HUES48 (cell line): ENCODE measurements at regions not wholly inside any gene's neighbourhood (a gene's known extent, or its start where the extent isn't known, plus 50 kb on each side); places are given as distances from the start of the nearest gene placed in this dataset.

Experiments used
- H3K27ac ChIP-seq: one replicate; pipeline ENCODE4 v1.7.0; 2013; ENCODE audit warnings: low read depth, low read length, inconsistent platforms
- H3K27me3 ChIP-seq: 2 replicates; pipeline ENCODE4 v1.6.1; 2013; ENCODE audit warnings: mild to moderate bottlenecking, low read length; ENCODE audit not compliant: control insufficient read depth, insufficient read depth
- H3K36me3 ChIP-seq: 2 replicates; pipeline ENCODE4 v1.6.1; 2013; ENCODE audit warnings: low read length; ENCODE audit not compliant: control insufficient read depth, insufficient read depth
- H3K4me1 ChIP-seq: 2 replicates; pipeline ENCODE4 v1.6.1; 2013; ENCODE audit warnings: mild to moderate bottlenecking, low read length; ENCODE audit not compliant: control insufficient read depth, insufficient read depth
- H3K4me3 ChIP-seq: 2 replicates; pipeline ENCODE4 v1.5.1; 2013; ENCODE audit warnings: mild to moderate bottlenecking, low read depth, low read length
- H3K9ac ChIP-seq: 2 replicates; pipeline ENCODE4 v1.6.1; 2013; ENCODE audit warnings: mild to moderate bottlenecking, low read depth, low read length, moderate library complexity
- H3K9me3 ChIP-seq: 2 replicates; pipeline ENCODE4 v1.6.1; 2013; ENCODE audit warnings: low read length; ENCODE audit not compliant: control insufficient read depth, insufficient read depth

DNA sequence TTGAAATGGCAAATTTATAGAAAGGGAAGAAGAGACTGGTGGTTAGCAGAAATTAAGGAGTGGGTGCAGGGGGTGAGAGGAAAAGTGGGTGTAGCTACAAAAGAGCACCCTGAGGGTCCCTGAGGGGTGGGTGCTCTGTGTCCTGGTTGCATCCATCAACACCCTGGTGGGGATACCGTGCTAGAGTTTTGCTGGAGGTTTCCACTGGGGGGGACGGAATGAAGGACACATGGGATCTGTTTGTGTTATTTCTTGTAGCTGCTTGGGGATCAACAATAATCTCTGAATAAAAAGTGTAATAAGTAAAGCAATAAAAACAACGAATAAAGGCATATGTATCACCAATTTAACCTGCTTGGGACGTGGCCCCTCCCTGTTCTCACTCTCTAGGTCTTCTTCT lies 175.3 kb downstream of the KIF26A start:
- Histone ChIP-seq H3K27ac (no peak overlapping the region), H3K4me3 (no peak overlapping the region), H3K27me3 (no peaks in the 10 kb centered on the region), H3K9ac (no peak overlapping the region), H3K4me1 (no peaks in the 10 kb centered on the region), H3K36me3 (no peaks in the 10 kb centered on the region), H3K9me3 (peaks cover 3% of the 10 kb centered on the region; the same call in 1 of the 2 replicates)

DNA sequence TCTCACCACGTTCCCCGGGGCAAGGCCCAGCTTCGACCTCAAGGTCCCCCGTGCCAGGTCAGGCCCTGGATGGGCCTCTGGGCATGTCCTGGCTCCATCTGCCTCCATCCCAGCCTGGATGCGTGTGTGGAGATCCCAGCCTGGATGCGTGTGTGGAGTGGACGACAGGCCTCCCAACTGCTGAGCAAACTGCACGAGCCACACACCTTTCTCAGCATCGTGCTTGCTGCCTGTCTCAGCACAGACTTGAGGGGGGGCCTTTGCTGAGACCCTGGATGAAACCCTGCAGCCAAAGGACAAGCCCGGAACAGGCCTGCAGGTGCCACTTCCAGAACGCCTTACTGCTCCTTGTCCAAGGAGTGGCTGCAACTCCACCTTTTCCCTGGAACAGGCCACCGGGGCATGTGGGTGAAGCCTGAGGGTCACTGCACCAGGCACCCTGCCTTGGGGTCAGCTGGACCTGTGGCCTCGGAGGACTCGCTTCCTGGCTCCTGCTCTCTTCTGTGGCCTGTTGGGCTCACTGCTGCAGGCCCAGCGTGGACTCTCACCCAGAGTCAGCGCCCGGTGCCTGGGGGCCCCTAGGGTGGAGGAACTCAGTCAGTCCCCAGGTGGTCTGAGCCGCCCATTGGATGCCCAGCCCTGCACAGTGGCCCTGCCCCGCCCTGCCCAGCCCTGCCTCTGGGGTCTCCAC lies 176.0 kb downstream of the KIF26A start:
- Histone ChIP-seq H3K27ac (no peak overlapping the region), H3K27me3 (no peaks in the 10 kb centered on the region), H3K9me3 (peaks cover 3% of the 10 kb centered on the region; the same call in 1 of the 2 replicates), H3K9ac (no peak overlapping the region), H3K4me1 (no peaks in the 10 kb centered on the region), H3K36me3 (no peaks in the 10 kb centered on the region), H3K4me3 (no peak overlapping the region)

DNA sequence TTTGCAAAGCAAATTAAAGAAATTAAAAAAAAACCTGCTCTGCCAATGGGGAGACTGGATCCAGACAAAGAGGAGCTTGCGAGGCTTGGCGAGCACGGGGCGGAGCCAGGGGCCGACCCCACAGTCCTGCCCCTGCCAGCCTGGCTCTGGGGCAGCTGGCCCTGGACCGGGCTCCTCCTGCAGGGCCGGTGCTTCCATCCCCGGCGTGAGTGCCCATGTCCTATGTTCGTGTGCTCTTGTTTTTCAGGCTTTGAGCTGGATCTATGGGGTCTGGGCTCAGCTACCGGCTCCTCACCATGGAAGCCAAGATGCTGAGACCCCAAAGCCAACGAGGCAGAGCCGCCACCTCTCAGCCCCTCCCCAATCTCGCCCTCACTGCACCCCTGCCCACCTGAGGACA lies 176.8 kb downstream of the KIF26A start:
- Histone ChIP-seq H3K4me1 (no peaks in the 10 kb centered on the region), H3K9me3 (peaks cover 3% of the 10 kb centered on the region; the same call in 1 of the 2 replicates), H3K9ac (no peak overlapping the region), H3K27me3 (no peaks in the 10 kb centered on the region), H3K36me3 (no peaks in the 10 kb centered on the region), H3K27ac (no peak overlapping the region), H3K4me3 (no peak overlapping the region)

DNA sequence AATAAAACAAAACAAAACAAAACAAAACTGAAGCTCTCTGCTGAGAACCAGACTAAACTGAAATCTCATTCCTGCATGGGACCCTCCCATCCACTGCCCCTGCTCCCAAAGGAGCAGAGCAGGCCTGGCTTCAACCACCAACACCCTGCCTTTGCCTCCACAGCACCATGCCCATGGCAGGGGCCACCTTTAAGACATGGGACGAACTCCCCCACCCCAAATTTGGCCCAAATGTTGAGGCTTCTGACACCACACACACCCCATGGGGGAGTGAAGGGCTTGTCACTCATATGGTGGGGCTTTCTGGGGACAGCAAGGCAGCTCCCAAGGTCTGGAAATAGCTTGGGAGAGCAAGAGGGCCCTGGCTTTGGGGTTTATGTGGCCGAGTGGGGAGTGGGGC lies 177.2 kb downstream of the KIF26A start:
- Histone ChIP-seq H3K27ac (no peak overlapping the region), H3K36me3 (no peaks in the 10 kb centered on the region), H3K4me1 (no peaks in the 10 kb centered on the region), H3K9me3 (peaks cover 3% of the 10 kb centered on the region; the same call in 1 of the 2 replicates), H3K4me3 (no peak overlapping the region), H3K9ac (no peak overlapping the region), H3K27me3 (no peaks in the 10 kb centered on the region)

DNA sequence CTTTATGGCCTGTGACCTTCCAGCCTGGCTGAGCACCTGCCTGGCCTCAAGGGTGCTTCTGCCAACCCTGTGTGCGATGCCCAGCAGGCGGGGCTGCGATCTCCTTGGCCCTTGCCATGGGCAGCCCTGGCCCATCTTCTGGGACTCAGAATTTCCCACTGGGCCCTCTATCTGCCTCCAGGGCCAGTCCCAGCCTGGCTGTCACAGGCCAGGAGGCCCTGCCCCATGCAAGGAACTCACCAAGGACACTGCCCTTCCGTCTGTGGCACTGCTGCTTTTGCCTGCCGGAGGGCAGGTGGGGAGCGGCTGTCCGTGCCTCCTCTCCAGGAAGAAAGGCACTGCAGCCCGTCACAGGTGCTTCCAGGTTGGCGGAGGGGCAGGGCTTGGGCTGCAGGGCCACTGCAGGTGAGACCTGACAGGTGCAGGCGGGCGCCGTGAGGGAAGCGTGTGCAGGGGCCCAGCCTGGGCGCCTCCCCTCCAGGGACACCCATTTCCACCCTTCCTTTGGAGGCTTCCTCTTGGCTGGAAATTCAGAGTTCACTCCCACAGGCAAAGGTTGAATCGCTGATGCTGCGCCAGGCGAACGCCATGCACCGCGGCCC lies 177.8 kb downstream of the KIF26A start:
- no peaks in the 10 kb centered on the region for H3K4me1 ChIP-seq
- no peaks in the 10 kb centered on the region for H3K27me3 ChIP-seq

DNA sequence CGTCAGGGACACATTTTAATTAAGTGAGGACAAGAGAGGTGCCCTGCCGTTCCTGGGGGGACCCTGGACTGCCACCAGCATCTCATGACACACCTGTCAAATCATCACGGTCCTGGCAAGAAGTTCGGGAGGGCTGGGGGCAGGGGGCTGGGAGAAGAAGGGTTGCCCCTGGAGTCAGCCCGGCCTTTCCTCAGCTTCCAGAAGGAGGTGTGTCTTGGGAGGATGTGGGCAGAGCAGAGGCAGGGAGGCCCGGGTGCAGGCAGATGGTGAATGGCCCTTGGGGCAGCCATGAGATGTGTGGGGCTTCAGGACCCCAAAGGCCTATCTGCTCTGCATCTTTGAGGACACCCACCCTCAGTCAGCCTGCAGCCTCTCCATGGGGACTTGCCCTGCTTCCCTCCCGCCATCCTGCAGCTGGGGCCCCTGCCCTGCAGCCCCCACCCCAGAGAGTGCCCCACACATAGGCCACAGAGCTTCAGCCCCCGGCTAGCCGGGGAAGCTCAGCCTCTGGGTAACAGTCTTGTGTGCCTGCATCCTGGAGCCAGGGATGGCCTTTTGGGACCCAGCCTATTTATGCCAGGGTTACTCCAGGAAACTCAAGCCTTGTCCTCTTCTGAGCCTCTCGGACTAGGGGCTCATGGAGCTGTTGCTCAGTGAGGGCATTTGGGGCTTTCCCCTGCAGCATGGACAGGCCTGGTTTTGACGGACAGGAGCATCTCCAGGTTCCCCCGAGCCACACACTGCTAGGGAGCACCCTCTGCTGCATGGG lies 178.5 kb downstream of the KIF26A start:
- Histone ChIP-seq H3K27me3 (no peaks in the 10 kb centered on the region), H3K4me1 (no peaks in the 10 kb centered on the region), H3K36me3 (no peaks in the 10 kb centered on the region), H3K9me3 (peaks cover 2% of the 10 kb centered on the region; the same call in 1 of the 2 replicates), H3K9ac (no peak overlapping the region), H3K4me3 (no peak overlapping the region), H3K27ac (no peak overlapping the region)

More for the DNA sequence above, 177.8 kb downstream of the KIF26A start:
- no peak overlapping the region for H3K9ac ChIP-seq
- H3K4me3 ChIP-seq = no peak overlapping the region
- no peak overlapping the region for H3K27ac ChIP-seq
- no peaks in the 10 kb centered on the region for H3K36me3 ChIP-seq
- peaks cover 3% of the 10 kb centered on the region; the same call in 1 of the 2 replicates for H3K9me3 ChIP-seq

DNA sequence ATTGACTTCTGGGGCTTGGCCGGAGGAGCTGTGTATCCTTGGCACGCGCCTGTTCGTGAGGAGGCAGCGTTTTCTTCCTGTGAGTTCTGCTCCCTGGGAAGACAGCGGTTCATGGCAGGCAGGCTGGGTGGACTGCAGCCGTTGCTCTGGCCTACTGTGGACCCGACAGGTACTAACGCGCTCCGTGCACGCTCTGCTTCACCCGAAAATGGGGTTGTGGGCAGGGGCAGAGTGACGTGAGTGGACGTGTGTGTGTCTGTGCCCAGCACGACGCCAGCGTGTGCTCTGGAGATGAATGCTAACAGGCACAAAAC lies 179.1 kb downstream of the KIF26A start:
- no peaks in the 10 kb centered on the region; the same call in 1 of the 2 replicates for H3K9me3 ChIP-seq
- H3K9ac ChIP-seq = no peak overlapping the region
- no peaks in the 10 kb centered on the region for H3K4me1 ChIP-seq
- H3K27me3 ChIP-seq = no peaks in the 10 kb centered on the region
- H3K27ac ChIP-seq = no peak overlapping the region
- H3K36me3 ChIP-seq = no peaks in the 10 kb centered on the region
- H3K4me3 ChIP-seq = no peak overlapping the region

DNA sequence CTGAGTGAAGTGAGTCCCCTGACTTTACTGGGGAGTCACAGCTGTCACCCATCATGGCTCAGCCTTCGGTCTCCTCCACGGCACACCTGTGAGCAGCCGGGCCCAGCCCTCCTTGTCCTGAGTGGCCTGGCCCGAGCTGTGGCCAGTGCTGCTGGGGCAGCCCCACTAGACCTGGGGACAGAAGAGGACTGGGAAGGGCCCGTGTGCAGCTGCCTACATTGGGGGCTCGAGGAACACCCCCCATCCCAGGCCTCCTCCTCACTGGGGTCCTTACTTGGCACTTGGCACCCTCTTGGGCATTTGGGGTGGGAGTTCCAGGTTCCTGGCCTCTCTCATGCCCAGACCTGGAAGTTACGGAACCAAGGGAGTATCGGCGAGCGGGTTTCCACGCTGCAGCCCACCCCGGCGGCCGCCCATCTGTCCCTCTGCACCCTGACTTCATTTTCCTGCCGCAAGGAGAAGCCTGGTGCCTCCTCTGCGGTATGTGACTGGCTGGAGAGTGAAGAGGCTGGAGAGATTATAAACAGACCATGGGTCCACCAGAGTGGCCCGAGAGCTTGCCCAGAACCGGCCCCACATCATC lies 179.7 kb downstream of the KIF26A start:
- Histone ChIP-seq H3K27ac (no peak overlapping the region), H3K4me3 (no peak overlapping the region), H3K27me3 (no peaks in the 10 kb centered on the region), H3K36me3 (no peaks in the 10 kb centered on the region), H3K4me1 (no peaks in the 10 kb centered on the region), H3K9ac (no peak overlapping the region), H3K9me3 (no peaks in the 10 kb centered on the region)

DNA sequence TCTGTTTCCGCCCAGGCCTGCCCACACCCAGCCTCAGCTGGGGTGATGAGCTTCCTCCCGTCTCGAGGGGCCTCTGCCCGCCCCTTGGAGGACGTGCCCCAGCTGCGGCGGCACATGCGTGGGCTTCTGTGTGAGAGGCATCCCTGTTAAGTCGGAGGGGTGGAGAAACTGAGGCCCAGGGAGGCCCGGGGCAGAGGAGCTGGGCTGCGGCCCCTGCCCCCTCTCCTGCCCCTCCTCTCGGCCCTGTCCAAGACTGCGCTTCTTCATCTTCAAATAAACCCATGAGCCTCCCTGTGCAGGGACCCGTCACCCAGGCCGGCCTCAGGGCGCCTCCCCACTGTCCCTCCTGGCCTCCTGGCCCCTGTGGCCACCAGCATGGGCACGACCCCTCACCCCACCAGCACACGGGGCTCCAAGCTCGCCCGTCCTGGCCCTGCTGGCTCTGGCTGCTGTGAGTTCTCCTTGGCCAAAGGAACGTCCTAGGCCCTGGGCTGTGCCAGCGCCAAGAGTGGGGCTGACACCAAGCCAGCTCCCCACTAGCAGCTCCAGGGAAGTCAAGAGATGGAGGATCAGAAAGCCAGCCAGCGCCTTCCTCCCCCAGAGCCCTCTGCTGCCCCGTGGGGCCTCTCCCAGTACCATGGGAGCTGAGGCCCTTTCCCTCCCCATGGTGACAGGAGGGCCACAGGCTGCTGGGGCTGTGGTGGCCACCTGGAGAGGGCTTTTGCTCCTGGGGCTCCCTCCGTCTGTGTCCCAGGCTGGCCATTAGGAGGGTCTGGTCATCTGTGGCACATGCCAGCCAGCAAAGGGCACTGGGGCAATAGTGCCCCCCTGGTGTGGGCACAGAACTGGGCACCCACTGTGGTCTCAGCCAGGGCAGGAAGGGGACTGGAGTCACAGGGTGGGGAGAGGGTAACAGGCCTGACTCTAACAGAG lies 180.4 kb downstream of the KIF26A start:
- H3K4me1 ChIP-seq = no peaks in the 10 kb centered on the region

DNA sequence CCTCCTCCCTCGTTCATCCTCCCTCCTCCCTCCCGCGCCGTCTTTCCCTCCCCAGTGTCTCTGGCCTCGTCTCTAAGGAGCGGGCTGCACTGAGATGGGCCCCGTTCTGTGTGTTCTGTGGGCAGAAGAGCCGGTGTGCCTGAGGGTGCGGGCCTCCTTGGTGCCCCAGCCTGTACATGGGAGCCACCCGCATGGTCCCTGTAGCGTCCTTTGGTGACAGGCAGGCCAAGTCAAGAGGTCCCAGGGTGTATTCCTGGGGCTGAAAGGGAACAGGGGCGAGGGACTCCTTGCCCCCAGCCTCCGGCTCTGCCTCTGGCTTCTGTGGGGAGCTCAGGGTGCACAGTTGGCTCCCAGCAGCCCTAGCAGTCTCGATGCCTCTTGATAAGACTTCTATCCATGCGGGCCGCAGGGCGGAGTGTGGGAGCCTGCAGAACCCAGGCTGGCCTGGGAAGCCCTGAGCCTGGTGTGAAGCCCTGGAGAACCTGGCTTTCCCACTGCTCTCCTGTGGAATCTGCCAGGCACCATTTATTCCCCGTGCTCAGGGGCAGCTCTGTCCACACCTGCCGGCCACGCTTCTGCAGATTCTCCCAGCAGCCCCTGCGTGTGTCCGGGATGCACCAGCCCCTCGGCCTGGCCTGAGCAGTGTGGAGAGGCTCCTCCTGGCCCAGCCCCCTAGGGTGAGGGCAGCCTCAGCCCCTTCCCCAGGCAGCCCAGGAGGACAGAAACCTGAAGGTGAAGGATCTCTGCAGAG lies 181.3 kb downstream of the KIF26A start:
- no peak overlapping the region for H3K4me3 ChIP-seq
- H3K36me3 ChIP-seq = no peaks in the 10 kb centered on the region
- H3K27me3 ChIP-seq = no peaks in the 10 kb centered on the region
- H3K9ac ChIP-seq = no peak overlapping the region
- H3K9me3 ChIP-seq = no peaks in the 10 kb centered on the region
- no peak overlapping the region for H3K27ac ChIP-seq
- no peaks in the 10 kb centered on the region for H3K4me1 ChIP-seq

More for the DNA sequence above, 180.4 kb downstream of the KIF26A start:
- H3K36me3 ChIP-seq = no peaks in the 10 kb centered on the region
- no peaks in the 10 kb centered on the region for H3K9me3 ChIP-seq
- no peak overlapping the region for H3K4me3 ChIP-seq
- no peak overlapping the region for H3K27ac ChIP-seq
- H3K27me3 ChIP-seq = no peaks in the 10 kb centered on the region
- no peak overlapping the region for H3K9ac ChIP-seq
